CD14-positive monocyte (primary cell): ENCODE measurements at regions not wholly inside any gene's neighbourhood (a gene's known extent, or its start where the extent isn't known, plus 50 kb on each side); places are given as distances from the start of the nearest gene placed in this dataset.

ENCODE experiments used
- DNase-seq, 3 donors: peaks; one replicate each; pipeline ENCODE4 v3.0.0-alpha.2; 2011 to 2022
- H2AFZ ChIP-seq: 2 replicates; pipeline ENCODE4 v1.6.0; 2012; ENCODE audit warnings: mild to moderate bottlenecking, low read depth, low read length, inconsistent platforms; ENCODE audit not compliant: insufficient read depth, poor library complexity, severe bottlenecking
- H3K27ac ChIP-seq, 2 donors: 1 replicate in 1 of 2; 2 replicates in 1 of 2; pipeline ENCODE4 v1.5.1; 2012 to 2013; ENCODE audit warnings: low read length in 2 of 2, control low read depth in 1 of 2, inconsistent platforms in 1 of 2, low read depth in 1 of 2, mild to moderate bottlenecking in 1 of 2
- H3K27me3 ChIP-seq, 2 donors: one replicate each; pipeline versions ENCODE4 v1.6.0 to v1.6.1; 2011 to 2013; ENCODE audit warnings: low read length in 2 of 2; ENCODE audit not compliant: control insufficient read depth in 2 of 2, insufficient read depth in 2 of 2
- H3K36me3 ChIP-seq, 2 donors: replicated peaks in 1 of 2; 1 replicate in 1 of 2; 2 replicates in 1 of 2; pipeline versions ENCODE4 v1.5.1 to v1.6.1; 2012 to 2013; ENCODE audit warnings: low read length in 2 of 2, control low read depth in 1 of 2, inconsistent platforms in 1 of 2, mild to moderate bottlenecking in 1 of 2; ENCODE audit not compliant: insufficient read depth in 2 of 2, control insufficient read depth in 1 of 2
- H3K4me1 ChIP-seq, 2 donors: 1 replicate in 1 of 2; 2 replicates in 1 of 2; pipeline versions ENCODE4 v1.5.1 to v1.6.1; 2012 to 2013; ENCODE audit warnings: low read length in 2 of 2, control low read depth in 1 of 2, inconsistent platforms in 1 of 2, mild to moderate bottlenecking in 1 of 2, moderate library complexity in 1 of 2; ENCODE audit not compliant: insufficient read depth in 2 of 2, control insufficient read depth in 1 of 2
- H3K4me2 ChIP-seq: replicated peaks from 2 replicates; pipeline ENCODE3; 2012; ENCODE audit warnings: low read length, moderate library complexity, mild to moderate bottlenecking; ENCODE audit not compliant: poor library complexity, severe bottlenecking; ENCODE audit errors: extremely low read depth
- H3K4me3 ChIP-seq, 3 experiments: fragments of 200-600 bp in 1 of 3; sonication (generic) in 1 of 3; replicated peaks in 1 of 3; 1 replicate in 2 of 3; 2 replicates in 1 of 3; pipeline ENCODE4 v1.5.1; 2011 to 2013; ENCODE audit warnings: low read length in 3 of 3, mild to moderate bottlenecking in 3 of 3, control low read depth in 2 of 3, low read depth in 2 of 3, inconsistent platforms in 1 of 3, moderate library complexity in 1 of 3
- H3K79me2 ChIP-seq: 2 replicates; pipeline ENCODE4 v1.6.0; 2012; ENCODE audit warnings: mild to moderate bottlenecking, control low read depth, inconsistent platforms, low read length, moderate library complexity; ENCODE audit not compliant: insufficient read depth
- H3K9ac ChIP-seq: 2 replicates; pipeline ENCODE4 v1.6.0; 2017; ENCODE audit warnings: low read length, mild to moderate bottlenecking; ENCODE audit not compliant: insufficient read depth, poor library complexity, severe bottlenecking
- H3K9me3 ChIP-seq, 2 donors: replicated peaks in 1 of 2; 1 replicate in 1 of 2; 2 replicates in 1 of 2; pipeline versions ENCODE4 v1.5.1 to v1.6.1; 2012 to 2013; ENCODE audit warnings: low read length in 2 of 2, control low read depth in 1 of 2; ENCODE audit not compliant: control insufficient read depth in 1 of 2, insufficient read depth in 1 of 2
- H4K20me1 ChIP-seq: 2 replicates; pipeline ENCODE4 v1.6.0; 2012; ENCODE audit warnings: mild to moderate bottlenecking, low read length, control low read depth, moderate library complexity; ENCODE audit not compliant: insufficient read depth
- H3K27ac Mint-ChIP-seq, 7 donors: one replicate each; pipeline ENCODE4 v1.8.0; 2020; ENCODE audit warnings: mild to moderate bottlenecking in 7 of 7, mixed read lengths in 7 of 7, moderate library complexity in 6 of 7, inconsistent platforms in 2 of 7
- H3K27me3 Mint-ChIP-seq, 3 donors: one replicate each; pipeline ENCODE4 v1.8.0; 2021 to 2022; ENCODE audit warnings: low read depth in 3 of 3, mild to moderate bottlenecking in 3 of 3, mixed read lengths in 3 of 3, moderate library complexity in 3 of 3, inconsistent platforms in 1 of 3
- H3K36me3 Mint-ChIP-seq, 2 donors: one replicate each; pipeline ENCODE4 v1.8.0; 2020; ENCODE audit warnings: mixed read lengths in 2 of 2, inconsistent platforms in 1 of 2, mild to moderate bottlenecking in 1 of 2
- H3K4me1 Mint-ChIP-seq: one replicate; pipeline ENCODE4 v1.8.0; 2020; ENCODE audit warnings: mild to moderate bottlenecking, mixed read lengths
- H3K4me3 Mint-ChIP-seq, 2 donors: one replicate each; pipeline ENCODE4 v1.8.0; 2020; ENCODE audit warnings: mild to moderate bottlenecking in 2 of 2, mixed read lengths in 2 of 2, moderate library complexity in 1 of 2
- H3K9me3 Mint-ChIP-seq, 7 donors: one replicate each; pipeline ENCODE4 v1.8.0; 2020 to 2022; ENCODE audit warnings: mixed read lengths in 7 of 7, mild to moderate bottlenecking in 6 of 7, moderate library complexity in 6 of 7, inconsistent platforms in 2 of 7
- WGBS: methylation state at CpG from one replicate; pipeline ENCODE4 v1.1.5; 2013; ENCODE audit warnings: missing lambda C conversion rate; ENCODE audit not compliant: insufficient coverage; 5-methylcytosine and 5-hydroxymethylcytosine counted together
- intact Hi-C, 2 donors: fragments of 100-400 bp; cut with micrococcal nuclease; formaldehyde crosslinking; loops; one replicate each; pipeline versions ENCODE4 v1.15.0 to v1.15.1; 2023
- TF ChIP-seq, protein P1 (sequence below): fragments of 200-600 bp; IDR thresholded peaks from one replicate; pipeline ENCODE4 v1.8.0; 2022; ENCODE audit warnings: antibody characterized with exemption, mild to moderate bottlenecking

GRCh38 chr1:36585569-36586548 lies 103.1 kb upstream of the CSF3R start:
- Mint-ChIP-seq H3K36me3 (no peaks in the 10 kb centered on the region), H3K4me3 (peak overlapping the region in 1 of 2 donors; percentile 61), H3K27ac (no peak overlapping the region), H3K27me3 (peaks cover 25 to 38% (median 37%) of the 10 kb centered on the region in 3 donors), H3K4me1 (peaks cover under 1% of the 10 kb centered on the region), H3K9me3 (peaks cover 0 to 5% (median 0%) of the 10 kb centered on the region in 7 donors)
- no peak overlapping the region for H3K9ac ChIP-seq
- H4K20me1 ChIP-seq: no peaks in the 10 kb centered on the region
- TF ChIP-seq, protein P1, sequence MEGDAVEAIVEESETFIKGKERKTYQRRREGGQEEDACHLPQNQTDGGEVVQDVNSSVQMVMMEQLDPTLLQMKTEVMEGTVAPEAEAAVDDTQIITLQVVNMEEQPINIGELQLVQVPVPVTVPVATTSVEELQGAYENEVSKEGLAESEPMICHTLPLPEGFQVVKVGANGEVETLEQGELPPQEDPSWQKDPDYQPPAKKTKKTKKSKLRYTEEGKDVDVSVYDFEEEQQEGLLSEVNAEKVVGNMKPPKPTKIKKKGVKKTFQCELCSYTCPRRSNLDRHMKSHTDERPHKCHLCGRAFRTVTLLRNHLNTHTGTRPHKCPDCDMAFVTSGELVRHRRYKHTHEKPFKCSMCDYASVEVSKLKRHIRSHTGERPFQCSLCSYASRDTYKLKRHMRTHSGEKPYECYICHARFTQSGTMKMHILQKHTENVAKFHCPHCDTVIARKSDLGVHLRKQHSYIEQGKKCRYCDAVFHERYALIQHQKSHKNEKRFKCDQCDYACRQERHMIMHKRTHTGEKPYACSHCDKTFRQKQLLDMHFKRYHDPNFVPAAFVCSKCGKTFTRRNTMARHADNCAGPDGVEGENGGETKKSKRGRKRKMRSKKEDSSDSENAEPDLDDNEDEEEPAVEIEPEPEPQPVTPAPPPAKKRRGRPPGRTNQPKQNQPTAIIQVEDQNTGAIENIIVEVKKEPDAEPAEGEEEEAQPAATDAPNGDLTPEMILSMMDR: no peak
- no peak for DNase-seq
- H3K27ac ChIP-seq: no peak overlapping the region
- H3K79me2 ChIP-seq: no peaks in the 10 kb centered on the region
- H3K27me3 ChIP-seq: no peaks in the 10 kb centered on the region
- H3K36me3 ChIP-seq: no peaks in the 10 kb centered on the region
- no peak overlapping the region for H3K4me3 ChIP-seq
- H3K9me3 ChIP-seq: no peaks in the 10 kb centered on the region
- intact Hi-C loops: no loop called here
- no peak overlapping the region for H3K4me2 ChIP-seq
- H2AFZ ChIP-seq: no peak overlapping the region
- 35% methylated on average over 19 of the region's 24 CpGs for WGBS
- no peaks in the 10 kb centered on the region for H3K4me1 ChIP-seq

- H3K27me3 Mint-ChIP-seq: peaks cover 29 to 36% (median 35%) of the 10 kb centered on the region in 3 donors
- no peak overlapping the region for H3K9ac ChIP-seq
These were observed 102.3 kb upstream of the CSF3R start for GRCh38 chr1:36584874-36585453.

More at GRCh38 chr1:36584874-36585453, 102.3 kb upstream of the CSF3R start:
- WGBS: 20% methylated on average over 1 of the region's 6 CpGs
- Mint-ChIP-seq H3K4me1 (no peaks in the 10 kb centered on the region), H3K36me3 (no peaks in the 10 kb centered on the region), H3K27ac (no peak overlapping the region), H3K4me3 (no peak overlapping the region), H3K9me3 (peaks cover 0 to 5% (median 0%) of the 10 kb centered on the region in 7 donors)
- no peaks in the 10 kb centered on the region for H3K4me1 ChIP-seq
- intact Hi-C loops: no loop called here
- H3K27me3 ChIP-seq: no peaks in the 10 kb centered on the region
- H3K36me3 ChIP-seq: no peaks in the 10 kb centered on the region
- TF ChIP-seq, protein P1: no peak
- no peak overlapping the region for H3K27ac ChIP-seq
- no peak overlapping the region for H3K4me3 ChIP-seq
- no peak overlapping the region for H2AFZ ChIP-seq
- H3K9me3 ChIP-seq: no peaks in the 10 kb centered on the region
- H3K79me2 ChIP-seq: no peaks in the 10 kb centered on the region
- H3K4me2 ChIP-seq: no peak overlapping the region
- no peak for DNase-seq
- no peaks in the 10 kb centered on the region for H4K20me1 ChIP-seq
